ENCODE measurements at regions not wholly inside any gene's neighbourhood (a gene's known extent, or its start where the extent isn't known, plus 50 kb on each side); places are given as distances from the start of the nearest gene placed in this dataset.

- H3K4me1 Mint-ChIP-seq: peaks cover 61% of the 10 kb centered on the region
- no peak for ATAC-seq (ENCODE audit: low read depth)
- H2AFZ ChIP-seq (ENCODE audit: insufficient read depth, low read depth, low read length, poor library complexity, severe bottlenecking): peak overlapping the region; percentile 41
Measured at GRCh38 chr2:145592361-145592760, 1072.4 kb upstream of the ZEB2 start.

More at GRCh38 chr2:145592361-145592760, 1072.4 kb upstream of the ZEB2 start:
- H3K9me3 Mint-ChIP-seq (ENCODE audit: insufficient read depth): no peaks in the 10 kb centered on the region
- 60% methylated on average over 1 of the region's 1 CpG for WGBS (ENCODE audit: insufficient coverage)
- ChIA-PET POLR2A (no interaction called here), CTCF (no interaction called here)
- Histone ChIP-seq H3K27me3 (replicated peaks in 1 of 4; ENCODE audit: control extremely low read depth in 1 of 4, control insufficient read depth in 3 of 4, insufficient read depth in 4 of 4, low read length in 3 of 4) (no peaks in the 10 kb centered on the region), H3K9ac (ENCODE audit: low read length) (no peak overlapping the region), H3K79me2 (ENCODE audit: control insufficient read depth, insufficient read depth, low read length) (no peaks in the 10 kb centered on the region), H3K9me3 (ENCODE audit: control extremely low read depth in 1 of 3, control insufficient read depth in 2 of 3, insufficient read depth in 1 of 3, low read length in 2 of 3) (no peaks in the 10 kb centered on the region), H3K36me3 (replicated peaks in 1 of 2; ENCODE audit: control extremely low read depth in 1 of 2, control insufficient read depth in 1 of 2, extremely low read depth in 1 of 2, insufficient read depth in 2 of 2, low read length in 1 of 2) (no peaks in the 10 kb centered on the region), H3K4me1 (ENCODE audit: control insufficient read depth in 2 of 2, insufficient read depth in 2 of 2, low read length in 2 of 2) (peaks cover 25 to 29% of the 10 kb centered on the region in 2 donors), H4K20me1 (ENCODE audit: control insufficient read depth, insufficient read depth, low read length, poor library complexity, severe bottlenecking) (no peaks in the 10 kb centered on the region), H3K4me2 (replicated peaks; ENCODE audit: low read depth, low read length, poor library complexity, severe bottlenecking) (peak overlapping the region; percentile 28), H3K27ac (ENCODE audit: low read length in 2 of 2) (peak overlapping the region in 1 of 2 donors; percentile 48), H3K4me3 (ENCODE audit: control extremely low read depth in 1 of 5, extremely low read depth in 1 of 5, insufficient read depth in 1 of 5, low read depth in 2 of 5, low read length in 4 of 5) (no peak overlapping the region)
- peak overlapping the region; percentile 55 for H3K27ac Mint-ChIP-seq
- peak overlapping the region; percentile 36 for H3K4me3 Mint-ChIP-seq
- no peak for DNase-seq
- H3K27me3 Mint-ChIP-seq: no peaks in the 10 kb centered on the region
- TF ChIP-seq EZH2 (IDR thresholded peaks at IDR 0.05; ENCODE audit: borderline replicate concordance, insufficient read depth, low read depth, low read length, poor library complexity, severe bottlenecking) (no peak), CTCF (IDR thresholded peaks at IDR 0.05) (no peak)
- intact Hi-C loops (cut with micrococcal nuclease): no loop called here
